Fibroblast of skin of scalp (primary cell): ENCODE measurements at regions not wholly inside any gene's neighbourhood (a gene's known extent, or its start where the extent isn't known, plus 50 kb on each side); places are given as distances from the start of the nearest gene placed in this dataset.

Experiments
- DNase-seq: peaks from one replicate; pipeline ENCODE4 v3.0.0-alpha.2; 2013

DNA sequence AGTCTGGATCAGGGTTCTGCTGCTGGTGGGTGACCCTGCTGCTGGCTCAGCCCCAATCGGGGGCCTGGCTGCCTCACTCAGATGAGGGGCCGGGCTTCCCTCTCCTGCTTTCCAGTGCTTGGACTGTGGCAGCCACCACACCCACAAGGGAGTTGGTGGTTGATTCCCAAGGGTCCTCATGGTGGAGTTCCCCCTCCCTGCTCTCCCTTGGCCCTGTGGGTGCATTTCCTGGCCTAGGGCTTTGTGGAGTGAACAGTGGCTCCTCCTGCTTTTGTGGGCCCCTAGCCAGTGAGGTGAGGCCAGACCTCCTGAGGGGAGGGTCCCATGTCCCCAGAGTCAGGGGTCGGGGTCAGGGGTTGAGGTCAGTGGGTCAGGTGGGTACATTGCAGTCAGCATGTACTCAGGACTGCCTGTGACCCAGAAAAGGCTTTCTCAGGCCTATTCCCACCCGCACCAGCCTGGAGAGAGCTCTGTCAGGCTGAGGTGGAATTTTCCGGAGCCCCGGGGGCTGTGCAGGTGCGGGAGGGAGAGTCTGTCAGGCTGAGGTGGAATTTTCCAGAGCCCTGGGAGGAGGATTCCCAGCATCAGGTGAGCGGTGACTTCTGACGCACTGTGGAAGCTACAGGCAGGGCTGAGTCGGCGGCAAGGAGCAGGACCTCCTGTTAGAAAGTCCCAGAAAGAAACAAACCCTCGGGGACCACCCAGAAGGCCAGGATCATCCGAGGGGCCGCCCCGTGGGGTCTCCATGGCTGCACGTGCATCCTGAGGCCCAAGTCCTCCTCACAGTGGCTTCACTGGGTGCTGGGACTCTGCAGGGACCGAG is 94.4 kb upstream of the INSIG1 start:
- DNase-seq: no peak

- DNase-seq: no peak
These were observed 93.6 kb upstream of the INSIG1 start for GRCh38 chr7:155203882-155204691.

DNA sequence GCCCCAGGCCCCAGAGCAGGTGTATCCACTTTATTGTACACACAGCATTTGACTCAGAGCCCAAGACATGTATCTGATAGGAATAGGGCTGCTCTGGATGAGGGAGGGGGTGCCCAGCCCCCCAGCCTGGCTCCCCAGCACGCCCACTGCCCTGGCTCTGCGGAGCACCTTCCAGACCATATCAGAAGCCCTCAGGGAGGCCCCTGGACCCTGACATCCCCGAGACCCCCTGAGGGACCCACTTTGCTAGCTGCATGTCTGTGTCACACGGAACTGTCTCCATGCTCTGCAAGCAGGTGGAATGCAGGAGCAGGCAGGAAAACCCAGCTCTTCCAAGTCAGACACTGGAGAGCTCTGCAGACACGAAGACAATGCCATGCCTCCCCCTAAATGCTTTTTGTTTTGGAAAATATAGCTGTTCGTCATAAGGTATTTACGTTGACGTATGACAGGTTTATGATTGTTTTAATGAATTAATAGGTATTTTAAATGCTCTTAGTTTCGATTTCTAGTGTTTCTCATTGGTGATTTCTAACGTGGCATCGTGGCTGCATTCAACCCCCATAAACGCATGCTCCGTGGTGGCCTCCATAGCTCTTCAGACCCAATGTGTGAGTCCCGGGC is 92.8 kb upstream of the INSIG1 start:
- no peak for DNase-seq

- peak; percentile 99 for DNase-seq
These were observed 92.0 kb upstream of the INSIG1 start for GRCh38 chr7:155205368-155206317.

DNA sequence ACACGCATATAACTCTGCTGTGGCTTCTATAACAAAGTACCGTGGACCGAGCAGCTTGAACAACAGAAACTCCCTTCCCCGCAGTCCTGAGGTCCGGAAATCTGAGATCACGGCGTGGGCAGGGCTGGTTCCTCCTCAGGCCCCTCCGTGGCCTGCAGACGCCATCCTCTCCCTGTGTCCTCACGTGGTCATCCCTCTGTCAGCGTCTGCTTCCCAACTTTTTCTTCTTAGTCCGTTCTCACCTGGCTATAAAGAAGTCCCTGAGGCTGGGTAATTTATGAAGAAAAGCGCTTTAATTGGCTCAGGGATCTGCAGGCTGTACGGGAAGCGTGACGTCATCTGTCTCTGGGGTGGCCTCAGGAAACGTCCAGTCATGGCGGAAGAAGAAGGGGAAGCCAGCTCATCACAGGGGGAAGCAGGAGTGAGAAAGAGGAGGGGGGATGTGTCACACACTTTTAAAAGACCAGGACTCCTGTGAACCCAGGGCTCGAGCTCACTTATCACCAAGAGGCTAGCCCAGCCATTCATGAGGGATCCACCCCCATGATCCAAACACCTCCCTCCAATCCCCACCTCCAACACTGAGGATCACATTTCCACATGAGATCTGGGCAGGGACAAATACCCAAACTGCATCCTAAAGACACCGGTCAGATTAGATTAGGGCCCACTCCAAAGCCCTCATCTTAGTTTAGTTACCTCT is 91.2 kb upstream of the INSIG1 start:
- DNase-seq: peak; percentile 91

GRCh38 chr7:155207326-155208002 is 90.2 kb upstream of the INSIG1 start:
- DNase-seq: no peak

GRCh38 chr7:155208681-155209477 is 88.8 kb upstream of the INSIG1 start:
- peak; percentile 57 for DNase-seq

DNA sequence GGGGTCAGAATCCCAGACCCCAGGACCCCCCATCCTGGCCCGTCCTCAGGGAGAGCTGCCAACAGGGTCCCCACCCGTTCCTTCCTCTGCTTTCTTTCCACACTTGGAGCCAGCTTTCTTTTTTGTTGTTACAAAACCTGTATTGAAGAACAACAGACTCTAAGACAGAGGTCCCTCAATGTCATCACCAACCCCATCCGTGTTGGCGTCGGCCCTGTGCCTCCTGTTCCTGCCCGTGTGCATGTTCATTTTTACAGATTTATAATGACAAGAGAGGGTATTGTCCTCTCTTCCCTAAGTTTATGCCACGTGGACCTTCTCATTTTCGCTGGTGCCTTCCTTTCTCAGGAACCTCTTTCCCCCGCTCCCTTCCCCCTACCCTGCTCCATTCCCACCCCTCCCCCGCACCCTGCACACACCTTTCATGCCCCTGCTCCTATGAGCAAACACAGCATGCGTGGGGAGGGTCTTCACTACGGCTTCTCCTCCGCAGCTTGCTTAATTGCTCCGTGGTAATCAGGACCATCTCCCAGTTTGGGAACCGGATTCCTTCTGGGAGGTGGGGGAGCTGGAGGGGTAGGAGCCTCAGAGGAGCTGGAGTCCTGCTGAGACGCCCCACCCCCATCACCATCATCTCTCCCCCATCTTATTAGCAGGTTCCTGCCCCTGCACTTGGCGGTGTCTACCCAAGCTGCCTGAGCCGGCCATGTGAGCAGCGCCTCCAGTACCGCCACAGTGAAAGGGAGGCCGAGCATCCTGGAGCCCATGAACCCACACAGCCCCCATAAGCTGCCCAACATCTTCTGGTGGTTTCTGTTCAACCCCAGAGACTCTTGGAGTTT is 88.0 kb upstream of the INSIG1 start:
- no peak for DNase-seq

GRCh38 chr7:155210356-155210755 is 87.3 kb upstream of the INSIG1 start:
- no peak for DNase-seq

DNA sequence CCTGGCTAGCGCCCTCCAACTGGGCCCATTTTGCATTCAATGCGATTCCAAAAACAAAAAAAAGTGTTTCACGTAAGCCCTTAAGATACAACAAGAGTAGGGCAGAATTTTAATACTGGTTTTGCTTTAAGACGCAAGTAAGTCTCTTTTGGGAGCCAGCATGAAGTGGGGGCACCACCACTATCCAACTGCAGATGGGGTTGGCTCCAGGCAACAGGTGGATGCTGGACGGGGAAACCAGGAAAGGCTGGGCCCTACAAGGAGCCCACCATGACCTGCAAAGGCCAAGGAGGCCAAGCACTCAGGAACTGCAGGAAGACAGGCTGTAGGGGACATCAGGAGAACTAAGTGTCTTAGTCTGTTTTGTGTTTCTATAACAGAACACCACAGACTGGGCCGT is 86.5 kb upstream of the INSIG1 start:
- no peak for DNase-seq

DNA sequence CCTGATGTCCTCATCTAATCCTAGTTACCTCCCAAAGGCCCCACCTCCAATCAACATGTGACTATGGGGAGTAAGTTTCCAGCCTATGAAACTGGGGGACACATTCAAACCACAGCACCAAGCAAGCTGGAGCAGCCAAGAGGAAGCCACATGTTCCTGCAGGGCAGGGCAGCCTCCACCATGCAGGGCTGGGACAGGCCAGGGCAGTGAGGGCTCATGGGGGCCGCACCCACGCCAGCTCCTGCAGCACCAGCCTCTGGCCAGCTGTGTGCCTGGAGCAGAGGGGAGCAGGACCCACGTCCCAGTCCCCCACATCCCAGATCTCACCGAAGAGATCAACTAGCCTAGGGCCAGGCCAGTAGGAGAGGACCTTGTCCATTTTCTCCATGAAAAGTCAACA is 85.9 kb upstream of the INSIG1 start:
- no peak for DNase-seq

DNA sequence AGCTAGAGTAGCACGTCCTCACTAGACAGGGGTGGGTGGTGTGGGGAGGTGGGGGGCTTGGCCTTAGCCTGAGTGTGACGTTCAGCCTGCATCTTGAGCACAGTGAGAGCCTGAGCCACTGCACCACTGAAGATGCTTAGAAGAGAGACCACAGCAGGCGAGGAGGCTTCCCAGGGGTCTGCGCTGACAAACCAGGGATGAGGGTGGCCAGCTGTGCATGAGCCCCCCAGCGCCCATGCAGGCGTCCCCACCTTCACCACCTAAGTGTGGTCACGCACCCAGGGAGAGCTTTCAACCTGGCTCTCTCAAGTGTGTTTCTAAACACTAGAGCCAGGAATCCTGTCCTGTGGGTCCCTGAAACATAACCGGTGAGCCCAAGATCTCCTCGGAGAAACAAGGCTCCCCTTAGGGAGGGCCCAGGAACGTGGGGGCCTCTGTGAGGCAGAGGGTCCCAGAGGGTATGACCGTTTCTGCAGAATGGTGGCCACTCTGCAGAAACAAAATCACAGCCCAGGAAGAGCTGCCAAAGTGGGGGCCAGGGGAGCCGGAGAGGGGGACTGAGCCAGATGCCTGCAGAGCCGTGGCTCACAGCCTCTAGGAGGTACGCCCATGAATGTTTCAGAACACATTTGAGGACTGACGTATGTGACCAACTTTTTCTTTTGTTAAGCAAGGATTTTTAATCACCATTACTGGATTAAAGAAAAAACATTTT is 85.2 kb upstream of the INSIG1 start:
- no peak for DNase-seq

- peak; percentile 86 for DNase-seq
These were observed 84.3 kb upstream of the INSIG1 start for GRCh38 chr7:155213385-155213784.

- DNase-seq: no peak
These were observed 83.5 kb upstream of the INSIG1 start for GRCh38 chr7:155213955-155214740.

DNA sequence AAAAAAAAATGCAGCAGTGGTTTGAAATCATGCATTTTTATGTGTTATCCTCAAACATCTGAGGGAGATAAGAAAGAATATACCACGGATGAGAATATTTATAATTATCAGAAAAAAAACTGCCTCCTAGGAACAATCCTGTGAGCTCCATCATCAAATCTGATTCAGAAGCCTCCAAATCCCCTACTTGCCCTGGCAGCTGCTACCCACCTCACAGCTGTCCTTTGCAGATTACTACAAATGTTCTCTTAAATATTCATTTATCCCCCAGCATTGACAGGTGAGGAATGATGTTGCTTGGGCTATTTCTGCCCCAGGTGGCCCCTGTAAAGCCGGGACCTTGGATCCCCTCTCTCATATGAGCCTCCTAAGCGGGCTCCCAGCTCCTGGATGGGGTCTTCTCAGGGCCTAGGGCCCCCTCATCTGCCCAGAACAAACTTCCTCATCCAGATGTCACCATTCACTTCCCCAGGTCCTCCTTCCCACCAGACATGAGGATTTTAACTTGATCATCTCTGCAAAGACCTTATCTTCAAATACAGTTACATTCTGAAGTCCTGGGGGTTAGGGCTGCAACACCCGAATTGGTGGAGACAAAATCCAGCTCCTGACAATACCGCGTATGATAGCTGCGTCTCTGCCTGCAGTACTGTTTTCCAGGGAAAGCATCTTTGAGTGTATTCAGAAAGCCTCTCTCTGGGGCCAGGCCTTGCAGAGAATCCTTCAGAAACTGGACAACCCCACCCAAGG is 81.9 kb upstream of the INSIG1 start:
- DNase-seq: no peak

GRCh38 chr7:155216475-155217272 is 81.0 kb upstream of the INSIG1 start:
- peak; percentile 41 for DNase-seq
